HEK293 (cell line): ENCODE measurements at regions not wholly inside any gene's neighbourhood (a gene's known extent, or its start where the extent isn't known, plus 50 kb on each side); places are given as distances from the start of the nearest gene placed in this dataset.

ENCODE experiments used
- CTCF ChIA-PET: fragments of 350-600 bp; formaldehyde crosslinking; extraction: SDS; loops from one replicate; lab custom pipeline; 2021; ENCODE audit warnings: antibody characterized with exemption; lab: Yijun Ruan, JAX
- POLR2A ChIA-PET: fragments of 300-600 bp; formaldehyde crosslinking; extraction: SDS; loops from one replicate; lab custom pipeline; 2020; ENCODE audit warnings: antibody characterized with exemption, inconsistent platforms; lab: Yijun Ruan, JAX
- H3K27ac ChIP-seq: fragments of 200-500 bp; sonication (Bioruptor generic); 2 replicates; pipeline ENCODE4 v1.5.1; 2014; ENCODE audit warnings: low read depth, low read length, control low read depth, inconsistent platforms; ENCODE audit errors: extremely low read depth
- H3K36me3 ChIP-seq, 2 experiments: fragments of 200-500 bp in 1 of 2; sonication (Bioruptor generic) in 1 of 2; 1 replicate in 1 of 2; 2 replicates in 1 of 2; pipeline ENCODE4 v1.5.1; 2014 to 2017; ENCODE audit warnings: inconsistent platforms in 2 of 2, low read length in 2 of 2; ENCODE audit not compliant: control insufficient read depth in 2 of 2, insufficient read depth in 1 of 2
- H3K4me1 ChIP-seq: fragments of 200-500 bp; sonication (Bioruptor generic); 2 replicates; pipeline ENCODE4 v1.5.1; 2014; ENCODE audit warnings: mild to moderate bottlenecking, low read length, inconsistent platforms; ENCODE audit not compliant: control insufficient read depth, insufficient read depth
- H3K4me3 ChIP-seq: 2 replicates; pipeline ENCODE4 v1.5.1; 2011; ENCODE audit warnings: low read depth, mild to moderate bottlenecking, control low read depth, low read length, moderate library complexity
- H3K9me3 ChIP-seq: fragments of 200-500 bp; sonication (Bioruptor generic); 2 replicates; pipeline ENCODE4 v1.5.1; 2014; ENCODE audit warnings: low read depth, low read length, inconsistent platforms; ENCODE audit not compliant: control insufficient read depth, insufficient read depth
- OSR2 ChIP-seq: fragments of 450-650 bp; formaldehyde crosslinking; IDR thresholded peaks from 2 replicates; pipeline ENCODE4 v1.5.1; 2016; ENCODE audit warnings: missing biosample characterization, missing genetic modification characterization
- ZNF155 ChIP-seq: fragments of 450-650 bp; formaldehyde crosslinking; IDR thresholded peaks from 2 replicates; pipeline ENCODE4 v1.5.1; 2016; ENCODE audit warnings: missing biosample characterization, missing genetic modification characterization
- TF ChIP-seq, protein P1 (sequence below): fragments of 450-650 bp; formaldehyde crosslinking; IDR thresholded peaks from 2 replicates; pipeline ENCODE4 v1.5.1; 2016; ENCODE audit warnings: missing biosample characterization, missing genetic modification characterization, low read depth
- TF ChIP-seq, protein P2 (sequence below): fragments of 450-650 bp; formaldehyde crosslinking; conservative IDR thresholded peaks from 2 replicates; pipeline ENCODE4 v1.5.1; 2016; ENCODE audit warnings: low read depth, missing biosample characterization, missing genetic modification characterization
- TF ChIP-seq, protein P3 (sequence below): fragments of 450-650 bp; formaldehyde crosslinking; IDR thresholded peaks from 2 replicates; pipeline ENCODE4 v1.5.1; 2016; ENCODE audit warnings: missing biosample characterization, missing genetic modification characterization
- TF ChIP-seq, protein P4 (sequence below): fragments of 450-650 bp; formaldehyde crosslinking; conservative IDR thresholded peaks from 2 replicates; pipeline ENCODE4 v1.5.1; 2016; ENCODE audit warnings: low read depth, missing biosample characterization, missing genetic modification characterization
- TF ChIP-seq, protein P5 (sequence below): fragments of 450-650 bp; formaldehyde crosslinking; IDR thresholded peaks from 2 replicates; pipeline ENCODE4 v1.5.1; 2017; ENCODE audit warnings: missing biosample characterization, missing genetic modification characterization

DNA sequence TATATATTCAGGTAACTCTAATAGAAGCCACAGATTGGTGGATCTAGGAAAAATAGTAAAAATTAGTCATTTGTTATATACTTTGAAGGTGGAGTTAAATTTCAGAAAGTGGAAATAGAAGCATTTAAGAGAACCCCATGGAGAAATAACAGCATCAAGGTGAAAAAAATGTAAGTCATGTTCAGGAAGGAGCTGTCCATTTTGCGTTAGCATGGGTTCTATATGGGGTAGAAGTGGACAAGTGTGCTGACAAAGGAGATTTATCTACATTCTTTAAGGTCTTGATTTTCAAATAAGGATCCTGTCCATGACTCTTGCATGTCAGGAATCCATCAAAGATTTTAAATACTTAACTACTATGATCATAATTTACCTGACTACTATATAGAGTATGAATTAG, 50.2 kb upstream of the ROBO1 start:
- Histone ChIP-seq H3K4me1 (no peaks in the 10 kb centered on the region), H3K36me3 (no peaks in the 10 kb centered on the region), H3K27ac (no peak overlapping the region), H3K4me3 (no peak overlapping the region), H3K9me3 (no peaks in the 10 kb centered on the region)
- ChIA-PET CTCF (no interaction called here), POLR2A (no interaction called here)
- no peak for TF ChIP-seq OSR2 (tag by site-specific recombination)
- TF ChIP-seq, protein P1, sequence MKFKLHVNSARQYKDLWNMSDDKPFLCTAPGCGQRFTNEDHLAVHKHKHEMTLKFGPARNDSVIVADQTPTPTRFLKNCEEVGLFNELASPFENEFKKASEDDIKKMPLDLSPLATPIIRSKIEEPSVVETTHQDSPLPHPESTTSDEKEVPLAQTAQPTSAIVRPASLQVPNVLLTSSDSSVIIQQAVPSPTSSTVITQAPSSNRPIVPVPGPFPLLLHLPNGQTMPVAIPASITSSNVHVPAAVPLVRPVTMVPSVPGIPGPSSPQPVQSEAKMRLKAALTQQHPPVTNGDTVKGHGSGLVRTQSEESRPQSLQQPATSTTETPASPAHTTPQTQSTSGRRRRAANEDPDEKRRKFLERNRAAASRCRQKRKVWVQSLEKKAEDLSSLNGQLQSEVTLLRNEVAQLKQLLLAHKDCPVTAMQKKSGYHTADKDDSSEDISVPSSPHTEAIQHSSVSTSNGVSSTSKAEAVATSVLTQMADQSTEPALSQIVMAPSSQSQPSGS (tag by site-specific recombination): no peak
- TF ChIP-seq, protein P2, sequence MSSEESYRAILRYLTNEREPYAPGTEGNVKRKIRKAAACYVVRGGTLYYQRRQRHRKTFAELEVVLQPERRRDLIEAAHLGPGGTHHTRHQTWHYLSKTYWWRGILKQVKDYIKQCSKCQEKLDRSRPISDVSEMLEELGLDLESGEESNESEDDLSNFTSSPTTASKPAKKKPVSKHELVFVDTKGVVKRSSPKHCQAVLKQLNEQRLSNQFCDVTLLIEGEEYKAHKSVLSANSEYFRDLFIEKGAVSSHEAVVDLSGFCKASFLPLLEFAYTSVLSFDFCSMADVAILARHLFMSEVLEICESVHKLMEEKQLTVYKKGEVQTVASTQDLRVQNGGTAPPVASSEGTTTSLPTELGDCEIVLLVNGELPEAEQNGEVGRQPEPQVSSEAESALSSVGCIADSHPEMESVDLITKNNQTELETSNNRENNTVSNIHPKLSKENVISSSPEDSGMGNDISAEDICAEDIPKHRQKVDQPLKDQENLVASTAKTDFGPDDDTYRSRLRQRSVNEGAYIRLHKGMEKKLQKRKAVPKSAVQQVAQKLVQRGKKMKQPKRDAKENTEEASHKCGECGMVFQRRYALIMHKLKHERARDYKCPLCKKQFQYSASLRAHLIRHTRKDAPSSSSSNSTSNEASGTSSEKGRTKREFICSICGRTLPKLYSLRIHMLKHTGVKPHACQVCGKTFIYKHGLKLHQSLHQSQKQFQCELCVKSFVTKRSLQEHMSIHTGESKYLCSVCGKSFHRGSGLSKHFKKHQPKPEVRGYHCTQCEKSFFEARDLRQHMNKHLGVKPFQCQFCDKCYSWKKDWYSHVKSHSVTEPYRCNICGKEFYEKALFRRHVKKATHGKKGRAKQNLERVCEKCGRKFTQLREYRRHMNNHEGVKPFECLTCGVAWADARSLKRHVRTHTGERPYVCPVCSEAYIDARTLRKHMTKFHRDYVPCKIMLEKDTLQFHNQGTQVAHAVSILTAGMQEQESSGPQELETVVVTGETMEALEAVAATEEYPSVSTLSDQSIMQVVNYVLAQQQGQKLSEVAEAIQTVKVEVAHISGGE (tag by site-specific recombination): no peak
- no peak for TF ChIP-seq ZNF155 (tag by site-specific recombination)
- TF ChIP-seq, protein P3, sequence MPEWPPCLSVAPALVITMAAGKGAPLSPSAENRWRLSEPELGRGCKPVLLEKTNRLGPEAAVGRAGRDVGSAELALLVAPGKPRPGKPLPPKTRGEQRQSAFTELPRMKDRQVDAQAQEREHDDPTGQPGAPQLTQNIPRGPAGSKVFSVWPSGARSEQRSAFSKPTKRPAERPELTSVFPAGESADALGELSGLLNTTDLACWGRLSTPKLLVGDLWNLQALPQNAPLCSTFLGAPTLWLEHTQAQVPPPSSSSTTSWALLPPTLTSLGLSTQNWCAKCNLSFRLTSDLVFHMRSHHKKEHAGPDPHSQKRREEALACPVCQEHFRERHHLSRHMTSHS (tag by site-specific recombination): no peak
- TF ChIP-seq, protein P4, sequence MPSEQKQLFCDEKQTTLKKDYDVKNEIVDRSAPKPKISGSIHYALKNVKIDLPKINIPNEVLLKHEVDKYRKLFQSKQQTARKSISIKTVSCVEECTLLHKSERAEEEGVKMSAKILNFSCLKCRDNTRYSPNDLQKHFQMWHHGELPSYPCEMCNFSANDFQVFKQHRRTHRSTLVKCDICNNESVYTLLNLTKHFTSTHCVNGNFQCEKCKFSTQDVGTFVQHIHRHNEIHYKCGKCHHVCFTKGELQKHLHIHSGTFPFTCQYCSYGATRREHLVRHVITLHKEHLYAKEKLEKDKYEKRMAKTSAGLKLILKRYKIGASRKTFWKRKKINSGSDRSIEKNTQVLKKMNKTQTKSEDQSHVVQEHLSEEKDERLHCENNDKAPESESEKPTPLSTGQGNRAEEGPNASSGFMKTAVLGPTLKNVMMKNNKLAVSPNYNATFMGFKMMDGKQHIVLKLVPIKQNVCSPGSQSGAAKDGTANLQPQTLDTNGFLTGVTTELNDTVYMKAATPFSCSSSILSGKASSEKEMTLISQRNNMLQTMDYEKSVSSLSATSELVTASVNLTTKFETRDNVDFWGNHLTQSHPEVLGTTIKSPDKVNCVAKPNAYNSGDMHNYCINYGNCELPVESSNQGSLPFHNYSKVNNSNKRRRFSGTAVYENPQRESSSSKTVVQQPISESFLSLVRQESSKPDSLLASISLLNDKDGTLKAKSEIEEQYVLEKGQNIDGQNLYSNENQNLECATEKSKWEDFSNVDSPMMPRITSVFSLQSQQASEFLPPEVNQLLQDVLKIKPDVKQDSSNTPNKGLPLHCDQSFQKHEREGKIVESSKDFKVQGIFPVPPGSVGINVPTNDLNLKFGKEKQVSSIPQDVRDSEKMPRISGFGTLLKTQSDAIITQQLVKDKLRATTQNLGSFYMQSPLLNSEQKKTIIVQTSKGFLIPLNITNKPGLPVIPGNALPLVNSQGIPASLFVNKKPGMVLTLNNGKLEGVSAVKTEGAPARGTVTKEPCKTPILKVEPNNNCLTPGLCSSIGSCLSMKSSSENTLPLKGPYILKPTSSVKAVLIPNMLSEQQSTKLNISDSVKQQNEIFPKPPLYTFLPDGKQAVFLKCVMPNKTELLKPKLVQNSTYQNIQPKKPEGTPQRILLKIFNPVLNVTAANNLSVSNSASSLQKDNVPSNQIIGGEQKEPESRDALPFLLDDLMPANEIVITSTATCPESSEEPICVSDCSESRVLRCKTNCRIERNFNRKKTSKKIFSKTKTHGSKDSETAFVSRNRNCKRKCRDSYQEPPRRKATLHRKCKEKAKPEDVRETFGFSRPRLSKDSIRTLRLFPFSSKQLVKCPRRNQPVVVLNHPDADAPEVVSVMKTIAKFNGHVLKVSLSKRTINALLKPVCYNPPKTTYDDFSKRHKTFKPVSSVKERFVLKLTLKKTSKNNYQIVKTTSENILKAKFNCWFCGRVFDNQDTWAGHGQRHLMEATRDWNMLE (tag by site-specific recombination): no peak
- TF ChIP-seq, protein P5, sequence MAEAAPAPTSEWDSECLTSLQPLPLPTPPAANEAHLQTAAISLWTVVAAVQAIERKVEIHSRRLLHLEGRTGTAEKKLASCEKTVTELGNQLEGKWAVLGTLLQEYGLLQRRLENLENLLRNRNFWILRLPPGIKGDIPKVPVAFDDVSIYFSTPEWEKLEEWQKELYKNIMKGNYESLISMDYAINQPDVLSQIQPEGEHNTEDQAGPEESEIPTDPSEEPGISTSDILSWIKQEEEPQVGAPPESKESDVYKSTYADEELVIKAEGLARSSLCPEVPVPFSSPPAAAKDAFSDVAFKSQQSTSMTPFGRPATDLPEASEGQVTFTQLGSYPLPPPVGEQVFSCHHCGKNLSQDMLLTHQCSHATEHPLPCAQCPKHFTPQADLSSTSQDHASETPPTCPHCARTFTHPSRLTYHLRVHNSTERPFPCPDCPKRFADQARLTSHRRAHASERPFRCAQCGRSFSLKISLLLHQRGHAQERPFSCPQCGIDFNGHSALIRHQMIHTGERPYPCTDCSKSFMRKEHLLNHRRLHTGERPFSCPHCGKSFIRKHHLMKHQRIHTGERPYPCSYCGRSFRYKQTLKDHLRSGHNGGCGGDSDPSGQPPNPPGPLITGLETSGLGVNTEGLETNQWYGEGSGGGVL: no peak
